Spleen (tissue), 11 donors: ENCODE measurements at regions not wholly inside any gene's neighbourhood (a gene's known extent, or its start where the extent isn't known, plus 50 kb on each side); places are given as distances from the start of the nearest gene placed in this dataset.

Source experiments
- DNase-seq: peaks from one replicate; pipeline ENCODE4 v3.0.0-alpha.2; 2020
- H3K27ac ChIP-seq, 8 donors: fragments of 200-600 bp; sonication (generic) in 7 of 8; 1 replicate in 4 of 8; 2 replicates in 4 of 8; pipeline versions ENCODE4 v1.5.0 to v1.8.0; 2016 to 2021; ENCODE audit warnings: inconsistent platforms in 4 of 8, mild to moderate bottlenecking in 4 of 8, moderate library complexity in 1 of 8
- H3K27me3 ChIP-seq, 7 donors: fragments of 200-600 bp; sonication (generic) in 6 of 7; replicated peaks in 1 of 7; 1 replicate in 4 of 7; 2 replicates in 3 of 7; pipeline versions ENCODE4 v1.5.0 to v1.8.0; 2016 to 2021; ENCODE audit warnings: inconsistent platforms in 3 of 7, mild to moderate bottlenecking in 1 of 7
- H3K36me3 ChIP-seq, 6 donors: fragments of 200-600 bp; sonication (generic) in 5 of 6; 1 replicate in 4 of 6; 2 replicates in 2 of 6; pipeline versions ENCODE4 v1.5.0 to v1.8.0; 2016 to 2021; ENCODE audit warnings: inconsistent platforms in 2 of 6
- H3K4me1 ChIP-seq, 6 donors: fragments of 200-600 bp; sonication (generic) in 5 of 6; 1 replicate in 3 of 6; 2 replicates in 3 of 6; pipeline versions ENCODE4 v1.5.0 to v1.8.0; 2016 to 2021; ENCODE audit warnings: inconsistent platforms in 3 of 6
- H3K4me3 ChIP-seq, 8 donors: fragments of 200-600 bp; sonication (generic) in 7 of 8; 1 replicate in 4 of 8; 2 replicates in 4 of 8; pipeline versions ENCODE4 v1.5.0 to v1.8.0; 2016 to 2021; ENCODE audit warnings: inconsistent platforms in 4 of 8, mild to moderate bottlenecking in 4 of 8, moderate library complexity in 2 of 8
- H3K9me3 ChIP-seq, 8 donors: fragments of 200-600 bp; sonication (generic) in 7 of 8; 1 replicate in 4 of 8; 2 replicates in 4 of 8; pipeline versions ENCODE4 v1.5.0 to v1.8.0; 2016 to 2021; ENCODE audit warnings: inconsistent platforms in 4 of 8
- CTCF ChIP-seq, 11 experiments: fragments of 200-600 bp in 7 of 11; fragments of 450-650 bp in 4 of 11; sonication (generic) in 4 of 11; IDR thresholded peaks in 8 of 11; conservative IDR thresholded peaks in 3 of 11; 1 replicate in 7 of 11; 2 replicates in 4 of 11; pipeline versions ENCODE4 v1.4.0 to v1.8.0; 2016 to 2021; ENCODE audit warnings: antibody characterized with exemption in 11 of 11, inconsistent platforms in 4 of 11, mild to moderate bottlenecking in 1 of 11
- POLR2A ChIP-seq, 3 donors: fragments of 450-650 bp; IDR thresholded peaks; one replicate each; pipeline ENCODE4 v1.5.1; 2017; ENCODE audit warnings: antibody characterized with exemption in 3 of 3, mild to moderate bottlenecking in 1 of 3
- POLR2AphosphoS5 ChIP-seq, 3 donors: sonication (generic); formaldehyde crosslinking; IDR thresholded peaks; one replicate each; pipeline ENCODE4 v1.5.1; 2017; ENCODE audit warnings: antibody characterized with exemption in 3 of 3
- WGBS, 5 donors: extraction: QIAGEN DNeasy Blood & Tissue Kit in 3 of 5; methylation state at CpG; one replicate each; pipeline versions ENCODE4 v1.1.5 to v1.1.7; 2013 to 2018; 5-methylcytosine and 5-hydroxymethylcytosine counted together
- intact Hi-C: fragments of 100-400 bp; cut with DNase I; formaldehyde crosslinking; loops from one replicate; pipeline ENCODE4 v1.15.0; 2023; ENCODE audit warnings: low total_unique reads
- donor health status: healthy with polysubstance abuse.
- donor health status: DM: no; HTN: no; CAD: no; lungs with moderate emphysema.
- donor health status: DM: no; HTN: no; CAD: no.
- donor health status: Bipolar disorder and iron deficiency.
- donor health status: healthy.
- donor health status: DM: no; HTN: no; CAD: no.
- donor health status: DM: yes; HTN: yes; CAD: no.

DNA sequence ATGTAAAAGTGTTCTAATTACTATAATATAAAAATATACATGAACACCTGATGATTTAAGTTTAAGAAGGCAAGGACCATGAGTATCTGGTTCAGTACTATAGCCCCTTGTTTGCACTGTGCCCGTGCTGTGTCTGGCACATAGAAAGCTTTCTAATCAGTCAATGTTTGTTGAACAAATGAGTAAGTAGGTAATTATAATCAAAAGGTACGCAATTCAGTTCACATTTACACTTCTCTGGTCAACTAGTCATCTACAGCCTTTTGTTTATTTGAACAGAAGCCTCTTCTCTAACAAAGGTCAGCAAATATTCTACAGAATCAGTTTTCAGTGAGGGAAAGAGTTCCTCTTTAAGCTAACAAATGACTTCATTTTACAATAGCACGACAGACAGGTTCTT is 523.3 kb downstream of the SMARCA1 start:
- Histone ChIP-seq H3K27me3 (no peaks in the 10 kb centered on the region), H3K9me3 (peaks cover 0 to 10% (median 0%) of the 10 kb centered on the region in 8 donors), H3K4me1 (no peaks in the 10 kb centered on the region), H3K4me3 (no peak overlapping the region), H3K27ac (no peak overlapping the region), H3K36me3 (no peaks in the 10 kb centered on the region)
- TF ChIP-seq CTCF (IDR thresholded peaks at IDR 0.05 in 8 of 11, conservative IDR thresholded peaks at IDR 0.05 in 3 of 11) = no peak
- no peak for TF ChIP-seq POLR2AphosphoS5 (IDR thresholded peaks at IDR 0.05)
- TF ChIP-seq POLR2A (IDR thresholded peaks at IDR 0.05) = no peak
- DNase-seq = no peak
- intact Hi-C loops = no loop called here
- 47 to 79% (median 52%) methylated on average over 3 of the region's 3 CpGs for WGBS, 5 donors

DNA sequence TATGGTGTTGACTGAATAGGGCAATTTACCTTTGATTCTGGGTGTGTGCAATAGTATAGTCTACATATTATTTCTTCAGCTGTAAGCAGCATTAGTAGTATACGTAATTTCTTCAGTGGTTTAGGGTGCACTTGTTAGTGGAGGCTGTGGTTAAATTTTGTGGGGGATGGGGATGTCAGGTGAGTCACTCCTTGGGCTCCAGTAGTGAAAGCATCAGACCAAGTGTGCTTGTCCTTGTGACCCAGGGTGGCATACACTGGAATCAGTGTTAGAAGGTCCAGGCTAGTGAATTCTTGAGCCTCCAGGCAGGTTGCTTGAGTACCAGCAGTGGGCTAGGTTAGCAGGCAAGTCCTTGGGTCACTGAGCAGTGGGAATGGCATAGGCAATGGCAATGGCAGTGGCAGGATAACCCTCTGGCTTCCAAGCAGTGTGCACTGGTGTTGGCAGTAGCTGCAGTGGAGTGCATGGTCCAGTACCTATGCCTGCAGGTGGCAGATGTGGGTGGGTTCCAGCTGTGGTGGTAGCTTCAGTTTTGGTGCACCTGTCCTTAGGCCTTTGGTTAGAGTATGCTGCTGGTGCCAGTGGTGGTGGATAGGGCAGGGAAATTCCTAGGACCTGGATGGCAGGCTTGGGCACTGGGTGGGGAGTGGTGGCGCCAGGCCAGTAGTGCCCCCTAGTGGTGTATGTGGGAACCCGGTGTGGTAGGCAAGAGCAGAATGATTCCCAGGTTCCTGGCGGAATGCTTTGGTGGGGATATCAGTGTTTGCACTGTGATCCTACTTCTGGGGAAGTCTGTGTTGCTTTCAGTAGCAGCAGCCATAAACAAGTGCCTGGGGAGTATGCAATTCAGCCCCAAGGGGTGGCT is 531.0 kb downstream of the SMARCA1 start:
- intact Hi-C loops = no loop called here
- no peaks in the 10 kb centered on the region for H3K36me3 ChIP-seq
- H3K4me3 ChIP-seq = no peak overlapping the region
- H3K27ac ChIP-seq = no peak overlapping the region
- H3K27me3 ChIP-seq = no peaks in the 10 kb centered on the region
- no peak for TF ChIP-seq POLR2A (IDR thresholded peaks at IDR 0.05)
- TF ChIP-seq POLR2AphosphoS5 (IDR thresholded peaks at IDR 0.05) = no peak
- peaks cover 0 to 34% (median 9%) of the 10 kb centered on the region in 8 donors for H3K9me3 ChIP-seq
- no peaks in the 10 kb centered on the region for H3K4me1 ChIP-seq
- DNase-seq = no peak
- 59 to 84% (median 77%) methylated on average over 2 to 4 of the region's 4 CpGs for WGBS, 5 donors

GRCh38 chrX:128975745-128976144 is 547.5 kb downstream of the SMARCA1 start:
- Histone ChIP-seq H3K27me3 (peaks cover 0 to 6% (median 0%) of the 10 kb centered on the region in 7 donors), H3K9me3 (no peaks in the 10 kb centered on the region), H3K4me3 (no peak overlapping the region), H3K27ac (no peak overlapping the region), H3K36me3 (no peaks in the 10 kb centered on the region), H3K4me1 (no peaks in the 10 kb centered on the region)
- WGBS, 5 donors = 0 to 10% (median 6%) methylated on average over 5 to 6 of the region's 6 CpGs; no CpG with 5 or more reads in 1 of the 5 donors
- intact Hi-C loops = no loop called here
- no peak for DNase-seq
- TF ChIP-seq CTCF (IDR thresholded peaks at IDR 0.05 in 8 of 11, conservative IDR thresholded peaks at IDR 0.05 in 3 of 11) (peak in 2 of 11 experiments; percentile 17 to 18), POLR2AphosphoS5 (IDR thresholded peaks at IDR 0.05) (no peak)

- no peak overlapping the region for H3K4me3 ChIP-seq
- H3K9me3 ChIP-seq = no peaks in the 10 kb centered on the region
- 25 to 54% (median 42%) methylated on average over 3 of the region's 3 CpGs for WGBS, 5 donors
- no peak for DNase-seq
- H3K27ac ChIP-seq = no peak overlapping the region
- no peaks in the 10 kb centered on the region for H3K36me3 ChIP-seq
- no peak for TF ChIP-seq POLR2A (IDR thresholded peaks at IDR 0.05)
- no peak for TF ChIP-seq CTCF (IDR thresholded peaks at IDR 0.05 in 8 of 11, conservative IDR thresholded peaks at IDR 0.05 in 3 of 11)
- no peak for TF ChIP-seq POLR2AphosphoS5 (IDR thresholded peaks at IDR 0.05)
- intact Hi-C loops = no loop called here
- no peaks in the 10 kb centered on the region for H3K4me1 ChIP-seq
- peaks cover 0 to 6% (median 0%) of the 10 kb centered on the region in 7 donors for H3K27me3 ChIP-seq
Measured at GRCh38 chrX:128973033-128973432, 550.3 kb downstream of the SMARCA1 start.
